GM19023 (cell line): ENCODE measurements at regions not wholly inside any gene's neighbourhood (a gene's known extent, or its start where the extent isn't known, plus 50 kb on each side); places are given as distances from the start of the nearest gene placed in this dataset.

Source experiments
- ATAC-seq: cut with Tn5 transposase; IDR thresholded peaks from one replicate; pipeline ENCODE4 v1.9.1; 2021; ENCODE audit warnings: mild to moderate bottlenecking, moderate library complexity; ENCODE audit not compliant: unreplicated experiment

- ATAC-seq = peak; percentile 56
These were observed 63.5 kb downstream of the ENC1 start for GRCh38 chr5:74576941-74577456.

GRCh38 chr5:74575741-74576538, 64.6 kb downstream of the ENC1 start:
- ATAC-seq = no peak

- ATAC-seq = no peak
These were observed 70.3 kb downstream of the ENC1 start for GRCh38 chr5:74570250-74570649.

GRCh38 chr5:74567411-74567995, 73.0 kb downstream of the ENC1 start:
- ATAC-seq = no peak

GRCh38 chr5:74562122-74562521, 78.4 kb downstream of the ENC1 start:
- ATAC-seq = no peak

GRCh38 chr5:74560245-74560644, 80.3 kb downstream of the ENC1 start:
- no peak for ATAC-seq

GRCh38 chr5:74556631-74557595, 83.6 kb downstream of the ENC1 start:
- no peak for ATAC-seq

GRCh38 chr5:74556006-74556405, 84.5 kb downstream of the ENC1 start:
- no peak for ATAC-seq

- no peak for ATAC-seq
These were observed 88.4 kb downstream of the ENC1 start for GRCh38 chr5:74552101-74552500.

- no peak for ATAC-seq
These were observed 89.6 kb downstream of the ENC1 start for GRCh38 chr5:74550927-74551326.

- no peak for ATAC-seq
These were observed 91.1 kb downstream of the ENC1 start for GRCh38 chr5:74549384-74549783.

GRCh38 chr5:74546796-74547195, 93.7 kb downstream of the ENC1 start:
- no peak for ATAC-seq

GRCh38 chr5:74544811-74545210, 95.7 kb downstream of the ENC1 start:
- ATAC-seq = no peak

GRCh38 chr5:74543162-74543995, 97.1 kb downstream of the ENC1 start:
- no peak for ATAC-seq

- ATAC-seq = no peak
These were observed 98.0 kb downstream of the ENC1 start for GRCh38 chr5:74542482-74542881.

- no peak for ATAC-seq
These were observed 99.1 kb downstream of the ENC1 start for GRCh38 chr5:74541381-74541781.

GRCh38 chr5:74540622-74541021, 99.9 kb downstream of the ENC1 start:
- ATAC-seq = no peak

GRCh38 chr5:74539986-74540385, 100.5 kb downstream of the ENC1 start:
- ATAC-seq = no peak

- no peak for ATAC-seq
These were observed 102.3 kb downstream of the ENC1 start for GRCh38 chr5:74538206-74538661.

- no peak for ATAC-seq
These were observed 103.9 kb downstream of the ENC1 start for GRCh38 chr5:74536658-74537057.
